ENCODE measurements at regions not wholly inside any gene's neighbourhood (a gene's known extent, or its start where the extent isn't known, plus 50 kb on each side); places are given as distances from the start of the nearest gene placed in this dataset.
"Not testable (repeated sequence)": the region's sequence is repeated elsewhere in the genome, so short reads cannot be mapped to it uniquely, and the experiment has no call there.

DNA sequence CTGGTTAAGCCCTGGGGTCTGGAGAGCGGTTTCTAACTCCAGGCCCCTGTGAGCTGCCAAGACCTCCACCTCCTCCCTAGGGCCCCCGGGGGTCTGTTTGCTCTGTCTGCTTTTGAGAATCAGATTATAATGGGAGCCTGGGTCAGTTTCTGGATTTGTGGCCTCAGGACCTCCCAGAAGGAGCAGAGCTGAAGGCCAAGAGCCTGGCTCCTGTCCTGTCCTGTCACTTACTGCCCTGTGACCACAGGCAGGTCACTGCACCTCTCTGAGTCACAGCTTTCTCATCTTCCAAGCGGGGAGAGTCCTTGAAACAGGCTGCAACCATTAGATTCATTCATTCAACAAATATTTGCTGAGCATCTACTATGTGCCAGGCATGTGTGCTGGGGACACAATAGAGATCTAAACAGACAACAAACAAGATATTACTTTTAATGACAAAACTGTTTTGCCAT lies 87.3 kb upstream of the FGF3 start:
- DNase-seq, result no peak

DNA sequence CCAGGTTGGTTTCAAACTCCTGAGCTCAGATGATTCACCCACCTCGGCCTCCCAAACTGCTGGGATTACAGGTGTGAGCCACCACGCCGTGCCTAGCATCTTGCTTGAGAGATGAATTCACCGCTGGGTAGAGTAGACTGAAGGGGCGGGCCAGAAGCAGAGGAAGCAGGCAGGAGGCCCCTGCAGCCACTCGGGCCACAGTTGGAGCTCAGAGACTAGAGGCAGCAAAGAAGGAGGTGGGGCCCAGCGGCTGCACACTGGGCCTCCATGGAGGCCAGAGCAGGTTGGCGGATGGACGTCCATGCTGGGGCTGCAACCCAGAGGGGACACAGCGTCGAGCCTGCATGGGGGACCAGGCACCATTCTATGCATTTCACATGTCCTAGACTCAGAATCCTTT lies 88.4 kb upstream of the FGF3 start:
- DNase-seq, result no peak

DNA sequence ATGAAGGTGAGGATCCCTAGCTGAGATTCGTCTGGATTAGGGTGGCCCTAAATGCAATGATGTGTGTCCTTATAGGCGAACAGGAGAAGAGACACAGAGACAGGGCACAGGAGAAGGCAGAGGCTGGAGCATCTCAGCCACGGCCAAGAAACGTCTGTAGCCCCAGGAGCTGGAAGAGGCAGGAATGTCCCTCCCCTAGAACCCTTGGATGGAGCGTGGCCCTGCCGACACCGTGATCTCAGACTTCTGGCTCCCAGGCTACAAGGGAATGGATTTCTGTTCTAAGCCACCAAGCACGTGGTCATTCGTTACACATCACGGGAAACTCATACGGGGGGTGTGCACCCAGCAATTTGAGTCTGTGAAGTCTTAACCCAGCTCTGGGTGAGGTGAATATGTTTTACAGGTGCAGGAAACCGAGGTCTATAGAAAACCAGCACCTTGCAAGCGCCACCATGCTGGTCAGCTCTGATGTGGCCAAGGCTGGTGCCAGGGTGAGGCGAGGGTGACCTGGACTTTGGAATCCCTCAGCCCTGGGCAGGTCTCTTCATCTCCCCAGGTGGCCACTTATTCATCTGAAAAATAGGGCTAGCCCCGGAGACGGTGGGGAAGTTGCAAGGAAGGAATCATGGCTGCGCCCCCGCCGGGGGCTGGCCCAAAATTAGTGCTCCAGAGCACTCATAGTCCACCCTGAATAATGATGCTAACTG lies 89.5 kb upstream of the FGF3 start:
- DNase-seq, result no peak

DNA sequence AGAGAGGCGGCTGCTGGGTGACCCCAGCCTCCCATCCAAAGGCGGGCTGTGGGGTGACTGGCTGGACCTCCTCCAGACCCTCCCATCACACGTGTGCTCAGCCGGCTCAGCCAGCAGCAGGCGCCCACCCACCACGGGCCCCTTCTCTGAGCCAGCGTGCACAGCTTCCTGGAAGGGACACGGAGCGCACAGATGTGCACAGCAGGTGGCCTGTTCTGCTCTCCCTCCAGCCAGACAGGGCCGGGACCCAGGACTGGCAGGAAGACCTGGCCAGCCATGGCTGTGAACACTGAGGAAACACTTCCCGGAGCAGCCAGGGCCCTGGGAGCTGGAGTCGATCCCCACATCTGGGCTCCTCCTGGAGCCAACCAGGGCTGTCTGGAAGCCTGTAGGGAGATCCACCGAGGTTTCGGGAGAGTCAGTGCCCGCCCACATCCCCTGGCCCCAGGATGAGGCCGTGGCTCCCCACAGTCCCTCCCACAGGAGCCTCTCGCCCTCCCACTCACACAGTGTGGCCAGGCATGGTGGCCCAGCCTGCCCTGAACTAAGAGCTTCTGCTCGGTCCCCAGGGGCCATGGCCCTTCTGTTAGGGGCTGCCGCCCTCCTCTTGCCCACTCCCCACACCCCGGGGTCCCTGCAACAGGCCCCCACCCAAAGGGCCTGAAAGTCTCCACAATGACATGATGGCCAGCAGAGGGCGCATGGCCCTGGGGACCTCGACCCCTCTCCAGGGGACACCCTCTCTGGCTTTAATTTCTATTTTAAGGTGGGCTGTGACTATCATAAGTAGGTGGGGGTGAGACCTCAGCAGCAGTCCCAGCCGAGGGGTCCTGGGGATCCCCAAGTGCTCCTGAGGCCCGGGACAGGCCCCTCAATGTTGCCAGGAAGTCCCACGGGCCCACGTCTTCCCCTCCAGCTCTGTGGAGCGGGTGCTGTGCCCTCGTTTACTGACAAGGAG lies 90.6 kb upstream of the FGF3 start:
- no peak for DNase-seq

DNA sequence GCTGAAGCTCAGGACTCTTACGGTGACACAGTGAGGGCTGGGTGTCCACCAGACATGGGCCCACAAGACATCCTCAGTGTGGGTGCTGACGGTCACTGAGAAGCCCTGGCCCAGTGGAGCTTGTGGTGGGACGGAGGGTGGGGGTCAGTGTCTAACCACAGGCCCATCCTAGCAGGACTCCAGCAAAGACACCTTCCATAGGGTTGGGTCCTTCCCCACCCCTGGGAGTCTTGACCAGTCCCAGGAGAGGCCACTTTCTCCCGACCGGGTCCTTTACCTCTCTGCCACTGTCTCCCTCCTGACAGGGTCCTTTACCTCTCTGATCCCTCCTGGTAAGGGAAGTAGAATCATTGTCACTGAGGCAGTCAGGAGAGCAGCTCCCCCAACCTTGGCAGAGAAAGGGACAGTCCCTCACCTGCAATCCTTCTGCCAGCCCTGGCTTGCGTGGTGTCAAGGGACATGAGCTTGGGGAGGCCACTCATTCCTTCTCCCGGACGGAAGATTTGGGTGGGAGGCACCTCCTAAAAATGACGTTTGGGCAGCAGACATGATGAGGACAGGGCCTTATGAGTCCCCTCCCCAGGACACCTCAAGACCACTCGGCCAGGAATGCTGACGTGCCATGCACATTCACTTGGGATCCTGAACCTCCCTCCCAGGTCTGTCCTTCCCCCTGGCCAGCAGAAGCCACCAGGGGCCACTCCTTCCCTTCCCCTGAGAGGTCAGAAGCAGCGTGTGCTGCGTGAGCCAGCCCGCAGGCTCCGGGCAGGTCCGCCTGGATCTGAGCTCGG lies 91.5 kb upstream of the FGF3 start:
- no peak for DNase-seq

DNA sequence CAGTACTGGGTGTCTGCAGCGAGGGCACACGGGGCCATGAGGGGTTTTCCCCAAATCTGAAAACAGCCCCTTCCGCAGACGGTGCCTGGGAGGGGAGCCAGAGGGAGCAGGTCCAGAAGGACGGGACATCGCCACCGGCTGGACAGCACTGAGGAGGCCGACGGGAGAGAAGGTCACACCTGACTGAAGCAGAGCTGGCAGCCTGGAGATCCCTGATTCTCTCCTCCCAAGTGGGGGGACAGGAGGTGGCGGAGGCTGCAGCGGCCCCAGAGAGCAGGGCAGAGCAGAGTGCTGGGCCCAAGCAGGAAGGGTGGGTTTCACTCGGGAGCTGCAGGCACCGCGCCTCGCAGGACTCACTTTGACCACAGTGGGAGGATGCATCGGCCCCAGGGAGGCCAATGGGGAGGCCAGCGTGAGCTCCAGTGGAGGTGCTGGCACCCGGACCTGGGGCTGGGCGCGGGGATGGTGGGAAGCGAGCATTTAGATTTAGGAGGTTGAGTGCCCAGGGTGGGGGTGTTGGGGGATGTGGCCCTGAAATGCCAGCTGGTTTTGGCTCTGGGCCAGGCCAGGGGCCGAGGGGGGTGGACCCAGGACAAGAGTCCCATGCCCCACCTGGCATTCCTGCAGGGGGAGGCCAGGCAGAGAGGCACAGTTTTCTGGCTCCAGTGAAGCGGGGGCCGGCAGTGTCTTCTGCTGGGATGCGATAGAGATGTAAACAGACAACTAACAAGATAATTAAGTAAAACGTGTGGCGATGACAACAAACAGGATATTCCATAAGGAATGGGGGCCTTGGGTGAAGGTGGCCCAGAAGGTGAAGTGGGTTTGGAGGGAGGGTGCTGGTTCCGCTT lies 92.3 kb upstream of the FGF3 start:
- no peak for DNase-seq

DNA sequence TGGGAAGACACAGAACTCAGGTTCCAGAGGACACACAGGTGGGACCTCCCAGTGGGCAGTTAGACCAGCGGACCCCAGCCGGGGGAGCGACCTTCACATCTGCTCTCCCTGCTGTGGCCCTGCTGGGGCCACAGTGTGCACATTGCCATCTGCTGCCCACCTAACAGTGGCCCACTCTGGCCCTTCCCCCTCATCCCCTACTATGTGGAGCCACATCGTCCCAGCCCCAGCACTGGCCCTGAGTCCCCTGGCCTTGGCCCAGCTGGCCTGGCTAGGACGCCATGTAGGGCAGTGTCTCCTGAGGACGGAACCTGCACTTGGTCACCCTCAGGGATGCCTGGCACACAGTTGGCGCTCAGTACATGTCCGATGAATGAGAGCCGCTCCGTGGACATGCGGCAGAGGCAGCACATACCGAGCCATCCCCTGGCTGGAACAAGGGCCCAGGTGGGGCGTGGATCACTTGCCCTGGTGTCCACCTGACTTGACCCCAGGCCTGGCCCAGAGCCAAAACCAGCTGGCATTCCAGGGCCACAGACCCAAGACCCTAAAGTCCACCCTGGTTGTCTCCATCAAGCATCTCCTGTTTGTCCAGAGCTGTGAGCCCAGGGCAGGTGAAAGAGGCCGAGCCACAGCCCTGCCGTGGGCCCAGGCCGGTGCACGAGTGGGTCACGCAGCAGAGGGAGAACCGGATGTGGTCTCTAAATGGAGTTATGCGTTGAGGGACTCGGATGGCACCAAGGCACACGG lies 93.1 kb upstream of the FGF3 start:
- DNase-seq, result no peak

DNA sequence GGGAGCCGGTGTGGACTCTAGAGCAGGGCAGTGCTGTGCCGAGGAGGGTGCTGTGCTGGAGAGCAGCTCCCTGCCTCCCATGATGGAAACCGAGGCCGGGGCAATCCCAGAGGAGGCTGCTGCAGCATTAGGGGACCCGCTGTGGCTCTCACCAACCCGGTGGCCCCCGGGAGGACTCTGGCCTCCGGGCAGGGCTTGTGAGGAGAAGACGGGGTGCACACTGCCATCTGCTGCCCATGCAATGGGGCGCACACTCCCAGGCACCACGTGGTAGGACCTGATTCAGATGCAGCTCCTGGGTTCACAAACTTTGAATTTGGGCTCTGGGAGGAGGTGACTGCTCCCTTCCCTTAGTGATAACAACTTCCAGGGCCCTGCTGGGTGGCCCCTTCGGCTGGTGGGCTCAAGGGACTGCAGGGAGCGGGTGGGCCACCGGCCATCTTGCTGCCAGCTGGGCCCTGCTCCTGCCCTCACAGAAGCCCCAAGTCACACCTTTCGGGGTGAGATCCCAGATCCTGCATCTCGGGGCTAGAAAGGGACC lies 93.8 kb upstream of the FGF3 start:
- DNase-seq, result no peak

DNA sequence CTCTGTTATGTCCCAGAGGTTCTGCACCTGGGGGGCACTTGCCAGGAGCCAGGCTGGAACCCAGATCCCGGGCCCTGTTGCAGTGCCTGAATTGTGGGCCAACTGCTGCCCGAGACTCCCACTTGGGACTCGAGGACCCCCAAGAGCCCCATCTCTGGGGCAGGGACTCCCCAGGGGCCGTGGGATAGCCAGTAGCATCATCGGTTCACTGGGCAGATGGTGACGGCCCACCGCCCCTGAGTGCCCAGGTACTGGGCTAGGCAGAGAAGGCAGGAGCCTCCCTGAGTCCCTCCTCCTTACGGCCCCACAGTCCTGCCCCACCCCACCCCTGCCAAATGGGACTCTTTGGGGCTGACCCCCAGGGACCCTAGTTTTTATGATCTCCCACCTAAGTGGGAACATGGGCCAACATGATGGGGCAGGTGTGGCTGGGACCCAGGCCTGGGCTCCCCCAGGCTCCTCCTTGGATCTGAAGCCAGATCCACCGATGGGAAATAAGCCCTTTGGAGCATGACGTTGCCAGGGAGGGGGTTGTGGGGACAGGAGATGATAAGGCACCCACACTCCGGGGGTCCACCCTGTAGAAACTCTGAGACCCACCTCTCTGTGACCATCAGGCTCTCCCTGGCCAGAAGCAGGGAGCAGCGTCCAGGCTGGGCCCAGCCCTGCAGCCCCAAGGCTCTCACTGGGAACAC lies 94.5 kb upstream of the FGF3 start:
- DNase-seq, result no peak

DNA sequence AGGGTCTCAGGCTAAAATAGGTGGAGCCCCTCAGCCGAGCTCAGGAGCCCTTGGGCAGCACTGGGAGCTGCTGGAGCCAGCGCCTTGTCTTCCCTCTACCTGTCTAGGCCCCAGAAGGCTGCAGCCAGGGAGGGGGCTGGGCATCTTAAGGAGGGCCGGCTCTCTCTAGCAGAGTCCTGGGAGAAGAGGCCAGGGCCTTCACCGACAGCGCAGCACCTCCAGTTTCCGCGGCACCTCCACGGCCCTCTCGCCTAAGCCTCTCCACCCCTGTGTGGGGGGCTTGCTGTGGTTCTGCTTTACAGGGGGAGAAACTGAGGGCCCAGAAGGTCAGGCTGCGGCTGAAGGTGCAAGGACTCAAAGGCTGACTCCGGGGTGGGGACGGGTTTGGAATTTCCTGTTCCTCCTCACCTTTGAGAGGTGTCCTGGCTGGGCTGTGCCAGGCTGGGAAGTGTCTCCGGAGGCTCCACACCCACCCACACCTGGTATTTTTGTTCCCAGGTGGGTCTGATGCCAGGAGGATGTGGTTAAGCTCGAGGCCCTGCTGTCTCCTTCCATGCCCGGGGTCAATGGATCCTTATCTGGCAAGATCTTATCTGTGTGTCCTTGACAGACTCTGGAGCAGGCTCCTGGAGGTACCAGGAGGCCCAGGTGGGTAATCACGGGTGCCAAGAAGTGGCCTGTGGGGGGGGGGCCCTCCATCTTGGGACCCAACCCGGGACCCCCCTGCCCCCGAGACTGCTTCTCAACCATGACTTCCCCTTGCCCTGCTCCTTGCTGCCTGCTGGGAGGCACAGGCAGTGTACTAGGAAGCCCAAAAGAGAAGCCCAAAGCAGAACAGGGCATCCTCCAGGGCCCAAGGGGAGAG lies 95.3 kb upstream of the FGF3 start:
- no peak for DNase-seq

DNA sequence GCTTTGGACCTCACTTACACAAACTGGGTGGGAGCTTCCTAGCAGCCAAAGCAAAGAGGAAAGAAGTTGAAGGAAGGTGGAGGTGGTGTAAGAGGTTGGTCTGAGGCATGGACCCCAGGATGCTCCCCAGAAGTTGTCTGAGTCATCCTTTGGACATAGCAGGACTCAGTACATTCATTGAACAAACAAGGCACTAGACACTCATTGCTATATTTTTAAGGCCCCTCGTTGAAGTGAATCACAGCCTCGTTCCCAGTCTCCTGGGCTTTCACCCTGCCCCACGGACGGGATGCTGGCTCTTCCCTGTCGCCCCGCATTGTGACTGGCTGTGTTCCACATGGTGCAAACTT lies 95.9 kb upstream of the FGF3 start:
- DNase-seq, result no peak

DNA sequence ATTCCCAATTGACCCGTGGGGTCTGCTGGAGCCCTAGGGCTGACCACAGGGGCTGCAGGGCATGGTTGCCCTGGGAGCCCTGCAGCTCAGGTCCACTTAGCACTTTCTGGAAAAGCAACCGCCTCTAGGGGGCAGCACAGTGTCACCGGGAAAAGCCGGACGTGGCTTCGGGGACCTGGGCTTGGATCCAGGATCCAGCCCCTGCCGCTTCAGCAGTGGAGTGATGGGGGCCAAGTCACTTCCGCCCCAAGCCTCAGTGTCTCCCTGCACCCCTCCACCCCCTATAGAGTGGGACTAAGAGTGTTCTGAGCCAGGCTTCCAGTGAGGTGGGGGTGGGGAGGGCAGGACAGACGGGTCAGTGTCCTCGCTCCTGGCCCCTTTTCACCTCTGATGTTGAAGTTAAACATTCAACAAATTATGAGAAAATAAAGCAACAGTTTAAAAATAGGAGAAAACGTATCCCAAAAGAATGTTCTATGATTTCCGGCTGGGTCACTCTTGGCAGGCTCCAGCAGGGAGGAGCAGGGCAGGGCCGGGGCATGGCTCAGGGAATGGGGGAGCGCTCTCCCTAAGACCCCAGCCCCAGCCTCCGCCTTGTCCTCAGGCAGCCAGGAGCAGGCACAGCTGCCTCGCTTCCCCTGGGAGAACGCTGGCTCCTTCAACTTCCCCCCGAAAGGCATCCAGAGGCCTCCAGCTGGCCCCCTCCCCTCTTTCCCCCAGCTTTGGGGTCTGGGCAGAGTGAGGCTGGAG lies 96.5 kb upstream of the FGF3 start:
- peak; percentile 43 for DNase-seq

DNA sequence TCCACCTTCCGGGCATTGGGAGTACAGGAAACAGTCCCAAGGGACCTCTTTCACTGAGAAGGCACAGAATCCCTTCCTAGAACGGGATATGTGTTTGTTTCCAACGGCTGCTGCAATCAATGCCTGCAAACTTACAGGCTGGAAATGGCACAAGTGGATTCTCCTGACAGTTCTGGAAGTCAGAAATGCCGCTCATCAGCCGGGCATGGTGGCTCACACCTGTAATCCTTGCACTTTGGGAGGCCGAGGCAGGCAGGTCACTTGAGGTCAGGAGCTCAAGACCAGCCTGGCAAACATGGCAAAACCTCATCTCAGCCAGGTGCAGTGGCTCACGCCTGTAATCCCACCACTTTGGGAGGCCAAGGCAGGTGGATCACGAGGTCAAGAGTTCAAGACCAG lies 97.0 kb upstream of the FGF3 start:
- DNase-seq, result not testable (repeated sequence)

DNA sequence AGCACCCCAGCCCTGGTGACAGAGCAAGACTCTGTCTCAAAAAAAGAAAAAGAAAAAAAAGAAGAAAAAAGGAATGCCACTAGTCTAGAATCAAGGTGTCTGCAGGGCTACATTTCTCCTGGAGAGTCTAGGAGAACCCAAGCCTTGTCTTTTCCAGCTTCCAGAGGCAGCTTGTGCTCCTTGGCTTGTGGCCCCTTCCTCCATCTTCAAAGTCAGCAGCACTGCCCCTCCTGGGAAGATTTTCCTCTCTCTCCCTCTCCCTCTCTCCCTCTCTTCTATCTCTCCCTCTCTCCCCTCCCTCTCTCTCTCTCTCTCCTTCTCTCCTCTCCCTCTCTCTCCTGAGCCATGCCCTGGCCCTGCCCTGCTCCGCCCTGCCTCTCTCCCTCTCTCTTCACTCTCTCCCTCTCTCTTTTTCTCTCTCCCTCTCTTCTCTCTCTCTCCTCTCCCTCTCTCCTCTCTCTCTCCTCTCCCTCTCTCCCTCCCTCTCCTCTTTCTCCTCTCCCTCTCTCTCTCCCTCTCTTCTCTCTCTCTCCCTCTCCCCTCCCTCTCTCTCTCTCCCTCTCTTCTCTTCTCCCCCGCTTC lies 97.7 kb upstream of the FGF3 start:
- DNase-seq, result no peak

DNA sequence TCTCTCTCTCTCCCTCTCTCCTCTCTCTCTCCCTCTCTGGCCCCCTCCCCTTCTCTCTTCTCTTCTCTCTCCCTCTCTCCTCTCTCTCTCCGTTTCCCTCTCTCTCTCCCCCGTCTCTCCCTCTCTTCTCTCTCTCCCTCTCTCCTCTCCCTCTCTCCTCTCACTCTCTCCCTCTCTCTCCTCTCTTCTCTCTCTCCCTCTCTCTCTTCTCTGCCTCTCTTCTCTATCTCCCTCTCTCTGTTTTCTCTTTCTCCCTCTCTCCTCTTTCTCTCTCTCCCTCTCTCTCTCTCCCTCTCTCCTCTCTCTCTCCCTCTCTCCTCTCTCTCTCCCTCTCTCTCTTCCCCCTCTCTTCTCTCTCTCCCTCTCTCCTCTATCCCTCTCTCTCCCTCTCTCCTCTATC lies 98.3 kb upstream of the FGF3 start:
- no peak for DNase-seq

DNA sequence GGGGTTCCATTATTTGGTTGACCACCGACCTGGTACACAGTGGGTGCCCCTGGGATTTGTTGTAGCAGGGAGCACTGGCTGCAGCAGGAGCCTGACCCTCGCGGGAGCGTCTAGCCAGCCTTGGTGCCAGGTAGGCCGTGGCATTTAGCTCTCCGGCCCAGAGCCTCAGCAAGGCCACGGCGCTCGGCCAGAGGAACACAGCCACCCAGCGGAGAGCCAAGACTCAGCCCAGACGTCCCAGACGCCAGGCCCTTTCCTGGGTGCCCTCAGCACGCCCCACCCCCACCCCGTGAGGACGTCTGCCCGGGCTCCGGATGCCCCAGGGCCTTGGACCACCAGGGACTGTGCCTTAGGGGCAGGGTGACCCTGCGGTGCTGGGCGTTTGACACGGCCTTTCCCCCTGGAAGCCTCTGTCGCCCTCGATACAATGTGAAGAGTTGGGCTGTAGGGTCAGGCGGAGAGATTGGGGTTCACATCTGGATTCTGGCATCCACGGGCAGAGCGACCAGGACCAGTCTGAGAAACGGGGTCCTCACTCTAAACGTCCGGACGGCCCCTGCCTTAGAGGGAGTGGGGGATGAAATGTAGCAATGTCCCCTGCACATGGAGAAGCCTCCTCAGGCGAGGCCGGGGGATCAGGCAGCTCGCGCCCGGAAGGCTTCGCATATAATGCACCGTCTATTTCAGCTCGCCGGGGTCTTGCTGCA lies 99.2 kb upstream of the FGF3 start:
- no peak for DNase-seq

DNA sequence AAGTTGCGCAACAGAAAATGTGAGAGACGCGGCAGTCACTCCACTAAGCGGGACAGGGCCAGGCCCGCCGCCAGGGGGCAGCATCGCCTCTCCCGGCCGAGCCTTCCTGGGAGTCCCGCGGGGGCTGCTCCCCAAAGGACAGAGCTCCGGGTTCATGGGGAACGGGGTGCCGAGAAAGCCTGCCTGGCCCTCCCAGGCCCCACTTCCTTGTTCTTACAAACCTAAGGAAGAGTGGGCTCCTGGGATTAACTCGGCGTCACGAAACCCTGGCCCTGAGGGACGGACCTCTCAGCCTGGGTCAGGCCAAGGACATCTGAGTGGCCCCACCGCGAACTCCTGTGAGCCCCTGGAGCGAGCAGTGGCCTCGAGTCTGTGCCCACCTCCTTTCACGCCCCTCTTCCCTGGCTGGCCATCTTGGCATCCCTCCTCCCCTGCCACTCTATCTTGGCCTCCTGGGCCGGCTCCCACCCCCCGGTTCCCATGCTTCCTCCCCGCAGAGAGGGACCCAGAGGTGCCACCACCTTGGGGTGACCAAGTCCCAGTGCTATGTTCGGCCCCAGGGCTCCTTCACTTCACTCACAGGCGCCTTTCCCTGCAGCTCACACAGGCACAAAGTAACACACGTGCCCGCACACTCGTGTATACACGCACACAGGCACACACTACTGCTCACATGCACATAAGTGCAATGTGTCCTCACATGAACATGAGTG lies 99.9 kb upstream of the FGF3 start:
- DNase-seq, result peak; percentile 7
